CD4-positive, CD25-positive, alpha-beta regulatory T cell (primary cell): ENCODE measurements at regions not wholly inside any gene's neighbourhood (a gene's known extent, or its start where the extent isn't known, plus 50 kb on each side); places are given as distances from the start of the nearest gene placed in this dataset.

Source experiments
- ATAC-seq, 2 donors: fragments of 150-1000 bp; cut with Tn5 transposase; one replicate each; pipeline ENCODE4 v1.10.0; 2021; ENCODE audit warnings: low read depth in 2 of 2, moderate number of reproducible peaks in 2 of 2, moderate library complexity in 1 of 2
- DNase-seq, 3 donors: peaks; one replicate each; pipeline versions ENCODE4 v3.0.0 to v3.0.0-alpha.2; 2012 to 2022; ENCODE audit warnings: mixed read lengths in 1 of 3
- H3K27ac ChIP-seq: one replicate; pipeline ENCODE4 v1.7.0; 2013; ENCODE audit warnings: mild to moderate bottlenecking, low read length; ENCODE audit not compliant: insufficient read depth, poor library complexity, severe bottlenecking
- H3K27me3 ChIP-seq: one replicate; pipeline ENCODE4 v1.7.0; 2013; ENCODE audit warnings: low read length; ENCODE audit not compliant: control insufficient read depth, insufficient read depth
- H3K36me3 ChIP-seq: one replicate; pipeline ENCODE4 v1.7.0; 2013; ENCODE audit warnings: mild to moderate bottlenecking, low read length, moderate library complexity; ENCODE audit not compliant: control insufficient read depth, insufficient read depth
- H3K4me1 ChIP-seq: 2 replicates; pipeline ENCODE4 v1.7.0; 2013; ENCODE audit warnings: mild to moderate bottlenecking, low read length; ENCODE audit not compliant: insufficient read depth, control insufficient read depth, poor library complexity, severe bottlenecking
- H3K4me3 ChIP-seq: one replicate; pipeline ENCODE4 v1.7.0; 2013; ENCODE audit warnings: low read depth, mild to moderate bottlenecking, low read length, moderate library complexity
- H3K9me3 ChIP-seq, 2 experiments: 1 replicate in 1 of 2; 2 replicates in 1 of 2; pipeline ENCODE4 v1.7.0; 2013; ENCODE audit warnings: low read length in 2 of 2, mild to moderate bottlenecking in 1 of 2, moderate library complexity in 1 of 2; ENCODE audit not compliant: control insufficient read depth in 2 of 2
- H3K27ac Mint-ChIP-seq, 3 donors: one replicate each; pipeline ENCODE4 v1.8.0; 2020 to 2022; ENCODE audit warnings: mild to moderate bottlenecking in 3 of 3, mixed read lengths in 3 of 3, moderate library complexity in 2 of 3
- H3K27me3 Mint-ChIP-seq: one replicate; pipeline ENCODE4 v1.8.0; 2022; ENCODE audit warnings: mild to moderate bottlenecking, mixed read lengths
- H3K36me3 Mint-ChIP-seq: one replicate; pipeline ENCODE4 v1.8.0; 2020; ENCODE audit warnings: mixed read lengths
- H3K4me1 Mint-ChIP-seq, 4 donors: one replicate each; pipeline ENCODE4 v1.8.0; 2020 to 2022; ENCODE audit warnings: mixed read lengths in 4 of 4, mild to moderate bottlenecking in 1 of 4
- H3K4me3 Mint-ChIP-seq, 4 donors: one replicate each; pipeline ENCODE4 v1.8.0; 2020 to 2022; ENCODE audit warnings: mild to moderate bottlenecking in 4 of 4, mixed read lengths in 4 of 4, moderate library complexity in 3 of 4
- H3K9me3 Mint-ChIP-seq, 7 donors: one replicate each; pipeline ENCODE4 v1.8.0; 2020 to 2022; ENCODE audit warnings: mixed read lengths in 7 of 7, mild to moderate bottlenecking in 3 of 7, moderate library complexity in 2 of 7

GRCh38 chr17:64783556-64784352 lies 121.6 kb upstream of the SMURF2 start:
- peaks cover 17% of the 10 kb centered on the region for H3K36me3 Mint-ChIP-seq
- peaks cover 0 to 21% (median 7%) of the 10 kb centered on the region in 4 donors for H3K4me1 Mint-ChIP-seq
- no peaks in the 10 kb centered on the region for H3K27me3 Mint-ChIP-seq
- no peaks in the 10 kb centered on the region for H3K9me3 Mint-ChIP-seq
- no peaks in the 10 kb centered on the region for H3K27me3 ChIP-seq
- H3K36me3 ChIP-seq = peaks cover 17% of the 10 kb centered on the region
- no peak overlapping the region for H3K27ac ChIP-seq
- H3K9me3 ChIP-seq = no peaks in the 10 kb centered on the region
- H3K4me3 ChIP-seq = no peak overlapping the region
- peak overlapping the region in 1 of 4 donors; percentile 70 for H3K4me3 Mint-ChIP-seq
- H3K27ac Mint-ChIP-seq = no peak overlapping the region
- DNase-seq (no peak), ATAC-seq (no peak)
- H3K4me1 ChIP-seq = peaks cover 25% of the 10 kb centered on the region

DNA sequence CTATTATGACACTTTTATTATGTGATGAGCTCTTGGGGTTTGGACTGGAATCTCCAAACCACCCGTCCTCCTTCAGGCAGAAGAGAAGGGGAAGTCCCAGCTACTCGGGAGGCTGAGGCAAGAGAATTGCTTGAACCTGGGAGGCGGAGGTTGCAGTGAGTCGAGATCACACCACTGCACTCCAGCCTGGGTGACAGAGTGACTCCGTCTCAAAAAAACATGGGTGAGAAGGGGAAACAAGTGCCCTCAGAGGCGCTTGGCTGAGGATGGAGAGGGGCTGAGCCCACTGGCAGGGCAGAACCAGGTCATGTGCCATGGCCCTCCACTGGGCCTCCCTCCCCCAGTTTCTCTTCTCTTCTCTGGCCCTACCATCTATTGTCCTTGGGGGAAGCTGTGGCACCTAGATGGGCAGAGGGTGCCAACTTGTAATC lies 120.9 kb upstream of the SMURF2 start:
- no peaks in the 10 kb centered on the region for H3K27me3 ChIP-seq
- H3K27me3 Mint-ChIP-seq = peaks cover under 1% of the 10 kb centered on the region
- DNase-seq (no peak), ATAC-seq (no peak)
- no peak overlapping the region for H3K27ac Mint-ChIP-seq
- peaks cover 17% of the 10 kb centered on the region for H3K36me3 Mint-ChIP-seq
- H3K36me3 ChIP-seq = peaks cover 17% of the 10 kb centered on the region
- H3K9me3 ChIP-seq = no peaks in the 10 kb centered on the region
- H3K9me3 Mint-ChIP-seq = no peaks in the 10 kb centered on the region
- H3K27ac ChIP-seq = no peak overlapping the region
- peaks cover 29% of the 10 kb centered on the region for H3K4me1 ChIP-seq
- H3K4me3 Mint-ChIP-seq = peak overlapping the region in 1 of 4 donors; percentile 70
- no peak overlapping the region for H3K4me3 ChIP-seq
- peaks cover 0 to 24% (median 7%) of the 10 kb centered on the region in 4 donors for H3K4me1 Mint-ChIP-seq

DNA sequence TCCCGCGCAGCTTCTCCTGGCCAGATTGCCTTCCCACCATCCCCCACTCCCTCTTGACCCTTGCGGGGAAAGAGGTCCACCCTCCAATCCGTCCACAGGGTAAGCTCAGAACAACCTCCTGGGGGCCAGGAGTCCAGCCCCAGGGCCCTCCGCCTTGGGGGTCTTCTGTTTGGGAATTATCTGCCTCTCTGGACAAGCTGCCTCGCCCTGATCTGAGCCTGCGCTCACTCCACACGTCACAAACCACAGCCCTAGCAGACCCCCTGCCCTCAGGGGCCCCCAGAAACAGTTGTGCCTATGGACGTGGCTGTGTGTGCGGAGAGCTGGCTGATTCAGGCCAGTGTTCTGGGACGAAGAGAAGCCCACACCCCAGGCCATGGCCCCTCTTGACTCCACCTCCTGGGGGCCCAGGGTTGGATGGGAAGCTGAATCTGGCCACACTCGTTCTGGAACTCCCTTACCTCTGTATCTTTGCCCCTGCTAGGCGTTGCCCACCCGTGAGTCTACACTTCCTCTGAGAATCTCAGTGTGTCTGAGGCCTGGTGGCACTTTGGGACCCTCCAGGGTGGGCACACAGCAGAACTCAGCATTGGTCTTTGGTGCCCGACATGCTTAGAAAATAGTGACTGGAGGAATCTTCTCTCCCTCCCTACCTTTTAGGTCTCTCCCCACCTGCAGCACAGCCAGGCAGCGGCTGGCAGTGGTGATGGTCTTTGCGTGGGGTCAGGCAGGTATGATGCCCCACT lies 119.9 kb upstream of the SMURF2 start:
- DNase-seq (no peak), ATAC-seq (no peak)
- H3K4me3 ChIP-seq = no peak overlapping the region
- H3K36me3 ChIP-seq = peaks cover 16% of the 10 kb centered on the region
- H3K36me3 Mint-ChIP-seq = peaks cover 9% of the 10 kb centered on the region
- peaks cover 11% of the 10 kb centered on the region for H3K27me3 Mint-ChIP-seq
- H3K9me3 Mint-ChIP-seq = no peaks in the 10 kb centered on the region
- peaks cover 0 to 34% (median 11%) of the 10 kb centered on the region in 4 donors for H3K4me1 Mint-ChIP-seq
- H3K27ac ChIP-seq = no peak overlapping the region
- H3K27me3 ChIP-seq = no peaks in the 10 kb centered on the region
- peaks cover 40% of the 10 kb centered on the region for H3K4me1 ChIP-seq
- H3K9me3 ChIP-seq = no peaks in the 10 kb centered on the region
- peak overlapping the region; percentile 68 to 78 (median 70) for H3K4me3 Mint-ChIP-seq
- H3K27ac Mint-ChIP-seq = peak overlapping the region; percentile 42 to 79 (median 69)

DNA sequence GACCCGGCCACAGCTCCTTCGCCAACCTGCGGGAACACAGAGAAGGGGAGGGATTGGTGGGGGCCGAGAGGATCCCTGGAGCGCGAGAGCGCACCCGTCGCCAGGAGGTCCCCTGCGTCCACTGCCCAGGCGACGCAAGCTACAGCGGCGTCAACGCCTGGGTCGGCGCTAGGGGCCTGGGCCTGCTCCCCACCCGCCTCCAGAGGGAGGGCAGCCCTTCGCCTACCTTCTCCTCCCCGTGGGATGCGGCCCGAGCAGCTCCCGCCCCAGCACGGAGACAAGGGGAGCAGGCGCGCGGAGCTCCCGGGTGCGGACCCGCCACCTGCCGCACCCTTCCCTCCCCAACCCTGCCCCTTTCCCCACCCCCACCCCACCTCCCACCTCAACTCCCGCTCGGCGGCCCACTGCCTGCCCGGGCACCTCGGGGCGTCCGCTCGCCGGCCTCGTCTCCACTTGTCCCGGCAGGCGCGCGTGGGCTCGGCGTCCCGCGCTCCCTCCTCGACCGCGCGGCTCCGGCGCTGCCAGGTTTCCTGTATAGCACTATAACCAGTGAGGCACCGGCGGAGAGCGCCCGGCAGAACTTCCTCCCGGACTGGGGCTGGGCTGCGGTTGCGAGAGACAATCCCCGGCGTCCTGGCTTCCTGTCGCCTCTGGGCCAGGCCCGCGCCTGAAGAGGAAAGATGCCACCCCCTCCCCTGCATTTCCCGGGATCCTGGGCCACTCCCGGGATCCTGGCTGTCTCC lies 119.1 kb upstream of the SMURF2 start:
- H3K27me3 Mint-ChIP-seq = peaks cover 13% of the 10 kb centered on the region
- H3K4me3 Mint-ChIP-seq = peak overlapping the region; percentile 69 to 83 (median 77)
- peaks cover 4% of the 10 kb centered on the region for H3K36me3 Mint-ChIP-seq
- peaks cover 0 to 38% (median 11%) of the 10 kb centered on the region in 4 donors for H3K4me1 Mint-ChIP-seq
- no peak overlapping the region for H3K27ac Mint-ChIP-seq
- DNase-seq = peak in 2 of 3 donors; percentile 18 to 76
- peak; percentile 17 to 28 for ATAC-seq
- H3K27ac ChIP-seq = no peak overlapping the region
- no peaks in the 10 kb centered on the region for H3K9me3 Mint-ChIP-seq
- H3K27me3 ChIP-seq = no peaks in the 10 kb centered on the region
- peaks cover 45% of the 10 kb centered on the region for H3K4me1 ChIP-seq
- peaks cover 8% of the 10 kb centered on the region for H3K36me3 ChIP-seq
- no peaks in the 10 kb centered on the region for H3K9me3 ChIP-seq
- H3K4me3 ChIP-seq = no peak overlapping the region

- H3K27ac ChIP-seq = no peak overlapping the region
- ATAC-seq = peak; percentile 76 to 79
- Mint-ChIP-seq H3K9me3 (no peaks in the 10 kb centered on the region), H3K27ac (peak overlapping the region in 1 of 3 donors; percentile 38), H3K27me3 (peaks cover 13% of the 10 kb centered on the region), H3K4me1 (peaks cover 0 to 47% (median 11%) of the 10 kb centered on the region in 4 donors), H3K4me3 (peak overlapping the region; percentile 69 to 83 (median 79)), H3K36me3 (peaks cover 4% of the 10 kb centered on the region)
- H3K27me3 ChIP-seq = no peaks in the 10 kb centered on the region
- no peaks in the 10 kb centered on the region for H3K9me3 ChIP-seq
- H3K4me3 ChIP-seq = no peak overlapping the region
- peaks cover 45% of the 10 kb centered on the region for H3K4me1 ChIP-seq
- H3K36me3 ChIP-seq = peaks cover 3% of the 10 kb centered on the region
- DNase-seq = peak; percentile 67 to 94 (median 71)
Observed at GRCh38 chr17:64780096-64781013, 118.2 kb upstream of the SMURF2 start.

DNA sequence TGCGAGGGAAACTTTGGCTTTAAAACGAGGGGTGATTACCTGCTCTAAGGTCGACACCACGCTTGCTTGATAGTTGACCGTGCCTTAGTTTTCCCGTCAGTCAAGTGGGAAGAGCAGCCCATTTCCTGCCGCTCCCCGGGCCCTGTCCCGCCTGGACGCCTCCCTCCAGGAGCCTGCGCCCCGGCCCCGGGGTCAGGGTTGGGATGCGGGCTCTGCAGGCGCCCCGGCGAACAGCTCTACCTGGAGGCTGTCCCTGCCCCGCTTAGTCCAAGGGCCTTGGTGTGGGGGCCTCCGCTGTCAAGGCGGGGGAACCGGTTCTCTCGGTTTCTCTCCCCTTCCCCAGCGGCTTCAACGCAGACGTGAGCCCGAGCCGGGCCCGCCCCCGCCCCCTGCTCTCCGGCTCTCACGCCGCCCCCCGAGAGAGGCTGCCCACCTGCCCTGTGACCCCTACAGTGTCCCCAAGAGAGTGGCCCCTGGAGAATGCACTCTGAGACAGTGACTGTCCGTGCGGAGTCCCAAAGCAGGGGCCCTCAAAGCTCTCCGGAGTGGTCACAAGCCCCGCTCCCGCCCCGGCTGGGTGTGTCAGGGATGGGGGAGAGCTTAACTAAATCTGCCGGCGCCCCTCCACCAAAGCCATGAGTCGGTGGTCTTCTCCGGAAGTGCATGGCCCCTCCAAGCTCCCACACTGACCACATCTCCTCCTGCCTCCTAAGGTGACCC lies 117.4 kb upstream of the SMURF2 start:
- no peak for DNase-seq
- Mint-ChIP-seq H3K4me1 (peaks cover 0 to 47% (median 11%) of the 10 kb centered on the region in 4 donors), H3K27me3 (peaks cover 13% of the 10 kb centered on the region), H3K4me3 (peak overlapping the region; percentile 54 to 83 (median 70)), H3K27ac (peak overlapping the region in 1 of 3 donors; percentile 71), H3K36me3 (no peaks in the 10 kb centered on the region), H3K9me3 (no peaks in the 10 kb centered on the region)
- Histone ChIP-seq H3K4me1 (peaks cover 45% of the 10 kb centered on the region), H3K27ac (no peak overlapping the region), H3K9me3 (no peaks in the 10 kb centered on the region), H3K27me3 (no peaks in the 10 kb centered on the region), H3K36me3 (no peaks in the 10 kb centered on the region), H3K4me3 (no peak overlapping the region)
- ATAC-seq = no peak
